Calu3 (cell line): ENCODE measurements at regions not wholly inside any gene's neighbourhood (a gene's known extent, or its start where the extent isn't known, plus 50 kb on each side); places are given as distances from the start of the nearest gene placed in this dataset.
A peak's percentile ranks its signal among the peaks of the same experiment; 100 is the strongest.

Experiments used
- BruUV-seq: library from RNA; stranded (reverse); fragments of 400-500 nt; replicated peaks from 2 replicates; lab custom pipeline; 2021; lab: Mats Ljungman, UMichigan
- CTCF ChIA-PET: fragments of 300-600 bp; sonication (Branson Sonifier 250); formaldehyde crosslinking; loops from one replicate; lab custom pipeline; 2022; ENCODE audit warnings: antibody characterized with exemption; lab: Charles Lee
- DNase-seq: peaks from one replicate; pipeline ENCODE4 v3.0.0; 2022
- H3K27ac Mint-ChIP-seq: one replicate; pipeline ENCODE4 v1.8.0; 2022; ENCODE audit warnings: mixed read lengths; ENCODE audit not compliant: unreplicated experiment
- H3K27me3 Mint-ChIP-seq: one replicate; pipeline ENCODE4 v1.8.0; 2022; ENCODE audit warnings: mixed read lengths; ENCODE audit not compliant: unreplicated experiment
- H3K36me3 Mint-ChIP-seq: one replicate; pipeline ENCODE4 v1.8.0; 2022; ENCODE audit warnings: mild to moderate bottlenecking, moderate library complexity, mixed read lengths; ENCODE audit not compliant: insufficient read depth, unreplicated experiment
- H3K4me1 Mint-ChIP-seq: one replicate; pipeline ENCODE4 v1.8.0; 2022; ENCODE audit warnings: mild to moderate bottlenecking, low read depth, mixed read lengths; ENCODE audit not compliant: unreplicated experiment
- H3K4me3 Mint-ChIP-seq: one replicate; pipeline ENCODE4 v1.8.0; 2022; ENCODE audit warnings: mild to moderate bottlenecking, low read depth, moderate library complexity, mixed read lengths; ENCODE audit not compliant: unreplicated experiment
- H3K9me3 Mint-ChIP-seq: one replicate; pipeline ENCODE4 v1.8.0; 2022; ENCODE audit warnings: low read depth, mixed read lengths; ENCODE audit not compliant: unreplicated experiment
- CTCF ChIP-seq: fragments of 200-600 bp; IDR thresholded peaks from one replicate; pipeline ENCODE4 v1.8.0; 2022; ENCODE audit warnings: antibody characterized with exemption; ENCODE audit not compliant: unreplicated experiment
- intact Hi-C: fragments of 100-400 bp; cut with micrococcal nuclease; formaldehyde crosslinking; loops from one replicate; pipeline ENCODE4 v1.10.0; 2022; ENCODE audit not compliant: unreplicated experiment

GRCh38 chr12:124652661-124653060, 85.2 kb upstream of the NCOR2 start:
- no peak overlapping the region for H3K4me3 Mint-ChIP-seq
- CTCF ChIA-PET = no interaction called here
- intact Hi-C loops = no loop called here
- no TSS peak for BruUV-seq
- no peak for DNase-seq
- H3K4me1 Mint-ChIP-seq = peaks cover 28% of the 10 kb centered on the region
- peaks cover 6% of the 10 kb centered on the region for H3K36me3 Mint-ChIP-seq
- TF ChIP-seq CTCF = no peak
- H3K9me3 Mint-ChIP-seq = peaks cover 4% of the 10 kb centered on the region
- H3K27ac Mint-ChIP-seq = no peak overlapping the region
- H3K27me3 Mint-ChIP-seq = no peaks in the 10 kb centered on the region

- Mint-ChIP-seq H3K4me1 (peaks cover 28% of the 10 kb centered on the region), H3K27ac (no peak overlapping the region), H3K4me3 (no peak overlapping the region), H3K9me3 (peaks cover 4% of the 10 kb centered on the region), H3K27me3 (no peaks in the 10 kb centered on the region), H3K36me3 (peaks cover 6% of the 10 kb centered on the region)
- no peak for TF ChIP-seq CTCF
- BruUV-seq = no TSS peak
- intact Hi-C loops = no loop called here
- no peak for DNase-seq
- CTCF ChIA-PET = no interaction called here
Measured at GRCh38 chr12:124651516-124652273, 84.3 kb upstream of the NCOR2 start.

GRCh38 chr12:124650912-124651311, 83.5 kb upstream of the NCOR2 start:
- DNase-seq = no peak
- peaks cover 23% of the 10 kb centered on the region for H3K4me1 Mint-ChIP-seq
- H3K36me3 Mint-ChIP-seq = peaks cover 6% of the 10 kb centered on the region
- intact Hi-C loops = no loop called here
- H3K9me3 Mint-ChIP-seq = peaks cover 4% of the 10 kb centered on the region
- H3K27ac Mint-ChIP-seq = peak overlapping the region; percentile 21
- no TSS peak for BruUV-seq
- no peaks in the 10 kb centered on the region for H3K27me3 Mint-ChIP-seq
- H3K4me3 Mint-ChIP-seq = no peak overlapping the region
- CTCF ChIA-PET = no interaction called here
- no peak for TF ChIP-seq CTCF

- no peak overlapping the region for H3K27ac Mint-ChIP-seq
- CTCF ChIA-PET = no interaction called here
- intact Hi-C loops = no loop called here
- H3K27me3 Mint-ChIP-seq = no peaks in the 10 kb centered on the region
- H3K4me3 Mint-ChIP-seq = no peak overlapping the region
- DNase-seq = no peak
- peaks cover 8% of the 10 kb centered on the region for H3K4me1 Mint-ChIP-seq
- no TSS peak for BruUV-seq
- no peak for TF ChIP-seq CTCF
- no peaks in the 10 kb centered on the region for H3K36me3 Mint-ChIP-seq
- H3K9me3 Mint-ChIP-seq = peaks cover 4% of the 10 kb centered on the region
Measured at GRCh38 chr12:124648710-124649384, 81.4 kb upstream of the NCOR2 start.
